Cardiac fibroblast (primary cell): ENCODE measurements at regions not wholly inside any gene's neighbourhood (a gene's known extent, or its start where the extent isn't known, plus 50 kb on each side); places are given as distances from the start of the nearest gene placed in this dataset.
"Not testable (repeated sequence)": the region's sequence is repeated elsewhere in the genome, so short reads cannot be mapped to it uniquely, and the experiment has no call there.

Source experiments
- DNase-seq, 2 donors: peaks; one replicate each; pipeline versions ENCODE4 v3.0.0 to v3.0.0-alpha.2; 2010; ENCODE audit warnings: low read depth in 2 of 2
- H3K4me3 ChIP-seq, 2 donors: replicated peaks in 1 of 2; 1 replicate in 1 of 2; 2 replicates in 1 of 2; pipeline ENCODE4 v1.5.1; 2011; ENCODE audit warnings: low read depth in 2 of 2, low read length in 2 of 2, mild to moderate bottlenecking in 2 of 2, moderate library complexity in 1 of 2
- CTCF ChIP-seq: IDR thresholded peaks from one replicate; pipeline ENCODE4 v1.5.1; 2011; ENCODE audit warnings: low read depth, mild to moderate bottlenecking, low read length, inconsistent platforms

GRCh38 chr2:32874931-32875330 is 71.8 kb upstream of the LTBP1 start:
- TF ChIP-seq CTCF: no peak
- peak in 1 of 2 donors; percentile 7 for DNase-seq
- H3K4me3 ChIP-seq: no peak overlapping the region

GRCh38 chr2:32877587-32878510 is 68.9 kb upstream of the LTBP1 start:
- peak in 1 of 2 donors; percentile 8 for DNase-seq
- TF ChIP-seq CTCF: no peak
- no peak overlapping the region for H3K4me3 ChIP-seq

- H3K4me3 ChIP-seq, DNase-seq: not testable (repeated sequence)
These were observed 66.8 kb upstream of the LTBP1 start for GRCh38 chr2:32879943-32880342.

- TF ChIP-seq CTCF: no peak
- DNase-seq: peak in 1 of 2 donors; percentile 21
- H3K4me3 ChIP-seq: no peak overlapping the region
These were observed 63.6 kb upstream of the LTBP1 start for GRCh38 chr2:32882816-32883810.

- DNase-seq: no peak
- H3K4me3 ChIP-seq: no peak overlapping the region
- no peak for TF ChIP-seq CTCF
These were observed 62.4 kb upstream of the LTBP1 start for GRCh38 chr2:32884346-32884745.

- not testable (repeated sequence) for DNase-seq, H3K4me3 ChIP-seq
These were observed 60.2 kb upstream of the LTBP1 start for GRCh38 chr2:32886397-32887055.

GRCh38 chr2:32887125-32887524 is 59.6 kb upstream of the LTBP1 start:
- DNase-seq: no peak
- TF ChIP-seq CTCF: no peak
- no peak overlapping the region for H3K4me3 ChIP-seq
